ENCODE measurements at regions not wholly inside any gene's neighbourhood (a gene's known extent, or its start where the extent isn't known, plus 50 kb on each side); places are given as distances from the start of the nearest gene placed in this dataset.

GRCh38 chr15:70214941-70215635 is 117.4 kb upstream of the TLE3 start:
- Mint-ChIP-seq H3K36me3 (ENCODE audit: insufficient read depth in 2 of 2) (no peaks in the 10 kb centered on the region), H3K27ac (no peak overlapping the region), H3K4me3 (no peak overlapping the region), H3K27me3 (ENCODE audit: low read depth) (no peaks in the 10 kb centered on the region), H3K4me1 (ENCODE audit: low read depth) (no peaks in the 10 kb centered on the region), H3K9me3 (no peaks in the 10 kb centered on the region)
- ATAC-seq (replicated peaks in 1 of 2) (no peak), DNase-seq (no peak)

- no peaks in the 10 kb centered on the region for H3K27me3 Mint-ChIP-seq (ENCODE audit: low read depth)
- no peak overlapping the region for H3K27ac Mint-ChIP-seq
- DNase-seq (no peak), ATAC-seq (replicated peaks in 1 of 2) (no peak)
- no peaks in the 10 kb centered on the region for H3K9me3 Mint-ChIP-seq
- no peaks in the 10 kb centered on the region for H3K4me1 Mint-ChIP-seq (ENCODE audit: low read depth)
- no peaks in the 10 kb centered on the region for H3K36me3 Mint-ChIP-seq (ENCODE audit: insufficient read depth in 2 of 2)
- H3K4me3 Mint-ChIP-seq, result no peak overlapping the region
Measured at GRCh38 chr15:70214276-70214675, 116.6 kb upstream of the TLE3 start.

DNA sequence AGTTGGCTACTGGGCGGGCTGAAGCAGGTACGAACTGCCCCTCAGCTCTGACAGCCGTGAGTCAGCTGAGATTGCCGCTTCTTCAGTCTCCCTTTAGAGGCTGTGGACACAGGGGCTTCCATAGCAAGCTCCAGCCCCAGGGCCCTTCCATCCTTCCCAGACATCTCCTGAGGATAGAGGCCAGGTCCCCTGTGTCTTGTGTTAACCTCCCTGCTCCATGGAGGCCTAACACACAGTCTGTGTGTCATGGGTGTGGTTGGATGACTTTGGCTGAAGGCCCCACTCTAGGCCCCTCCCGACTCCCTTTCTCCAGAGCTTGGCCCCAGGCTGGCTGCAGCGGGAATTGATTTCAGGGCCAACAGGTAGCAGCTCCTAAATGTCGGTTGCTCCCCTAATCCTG is 116.1 kb upstream of the TLE3 start:
- ATAC-seq (replicated peaks in 1 of 2), result no peak
- no peak overlapping the region for H3K27ac Mint-ChIP-seq
- H3K36me3 Mint-ChIP-seq (ENCODE audit: insufficient read depth in 2 of 2), result no peaks in the 10 kb centered on the region
- H3K4me1 Mint-ChIP-seq (ENCODE audit: low read depth), result no peaks in the 10 kb centered on the region
- no peak overlapping the region for H3K4me3 Mint-ChIP-seq
- DNase-seq, result no peak
- H3K27me3 Mint-ChIP-seq (ENCODE audit: low read depth), result no peaks in the 10 kb centered on the region
- H3K9me3 Mint-ChIP-seq, result no peaks in the 10 kb centered on the region

DNA sequence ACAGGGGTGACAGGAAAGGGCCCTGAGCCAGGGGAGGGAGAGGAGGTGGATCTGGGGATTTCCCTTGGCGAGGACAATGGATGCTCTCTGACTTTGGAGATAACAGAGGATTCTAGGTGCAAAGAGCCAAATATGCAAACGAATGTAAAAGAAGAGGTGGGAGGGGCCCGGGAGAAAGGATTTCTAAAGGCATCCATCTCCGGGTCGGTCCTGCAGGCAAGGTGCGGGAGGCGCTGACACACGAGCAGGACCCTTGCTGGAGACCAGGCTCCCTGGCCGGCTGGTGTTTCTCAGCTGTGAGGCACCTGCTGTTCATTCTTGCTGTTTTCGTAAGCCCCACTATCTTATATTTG is 115.2 kb upstream of the TLE3 start:
- ATAC-seq (replicated peaks in 1 of 2) (no peak), DNase-seq (no peak)
- Mint-ChIP-seq H3K36me3 (ENCODE audit: insufficient read depth in 2 of 2) (no peaks in the 10 kb centered on the region), H3K9me3 (no peaks in the 10 kb centered on the region), H3K27ac (no peak overlapping the region), H3K4me3 (no peak overlapping the region), H3K27me3 (ENCODE audit: low read depth) (no peaks in the 10 kb centered on the region), H3K4me1 (ENCODE audit: low read depth) (no peaks in the 10 kb centered on the region)

- H3K9me3 Mint-ChIP-seq, result no peaks in the 10 kb centered on the region
- no peak overlapping the region for H3K27ac Mint-ChIP-seq
- DNase-seq (no peak), ATAC-seq (replicated peaks in 1 of 2) (no peak)
- H3K36me3 Mint-ChIP-seq (ENCODE audit: insufficient read depth in 2 of 2), result no peaks in the 10 kb centered on the region
- H3K4me3 Mint-ChIP-seq, result no peak overlapping the region
- H3K27me3 Mint-ChIP-seq (ENCODE audit: low read depth), result no peaks in the 10 kb centered on the region
- no peaks in the 10 kb centered on the region for H3K4me1 Mint-ChIP-seq (ENCODE audit: low read depth)
Measured at GRCh38 chr15:70212286-70212962, 114.7 kb upstream of the TLE3 start.

GRCh38 chr15:70210528-70210927 is 112.8 kb upstream of the TLE3 start:
- ATAC-seq (replicated peaks in 1 of 2) (no peak), DNase-seq (no peak)
- H3K36me3 Mint-ChIP-seq (ENCODE audit: insufficient read depth in 2 of 2), result no peaks in the 10 kb centered on the region

DNA sequence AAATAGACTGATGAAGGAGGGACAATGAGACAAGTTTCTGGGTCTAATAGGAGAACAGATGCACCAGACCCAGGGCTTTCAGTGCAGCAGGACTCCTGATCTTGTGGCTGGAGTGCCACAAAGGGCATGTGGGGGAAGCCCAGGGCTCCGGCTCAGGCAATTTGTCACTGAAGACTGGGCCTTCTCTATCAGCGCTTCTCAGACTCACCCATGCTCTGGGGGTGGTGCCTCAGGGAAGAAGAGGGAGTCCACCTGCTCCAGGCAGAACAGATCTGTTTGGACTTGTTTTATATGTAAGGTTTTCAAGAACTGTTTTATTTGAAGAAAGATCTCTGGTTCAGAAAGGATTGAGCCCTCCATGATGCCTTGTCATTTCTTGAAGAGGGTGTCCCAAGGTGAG is 112.4 kb upstream of the TLE3 start:
- ATAC-seq (replicated peaks in 1 of 2), result no peak
- Mint-ChIP-seq H3K27me3 (ENCODE audit: low read depth) (no peaks in the 10 kb centered on the region), H3K4me3 (no peak overlapping the region), H3K36me3 (ENCODE audit: insufficient read depth in 2 of 2) (no peaks in the 10 kb centered on the region), H3K27ac (no peak overlapping the region), H3K9me3 (no peaks in the 10 kb centered on the region), H3K4me1 (ENCODE audit: low read depth) (no peaks in the 10 kb centered on the region)
- DNase-seq, result no peak

More at GRCh38 chr15:70210528-70210927, 112.8 kb upstream of the TLE3 start:
- Mint-ChIP-seq H3K27ac (no peak overlapping the region), H3K27me3 (ENCODE audit: low read depth) (no peaks in the 10 kb centered on the region), H3K4me3 (no peak overlapping the region), H3K9me3 (no peaks in the 10 kb centered on the region), H3K4me1 (ENCODE audit: low read depth) (no peaks in the 10 kb centered on the region)

DNA sequence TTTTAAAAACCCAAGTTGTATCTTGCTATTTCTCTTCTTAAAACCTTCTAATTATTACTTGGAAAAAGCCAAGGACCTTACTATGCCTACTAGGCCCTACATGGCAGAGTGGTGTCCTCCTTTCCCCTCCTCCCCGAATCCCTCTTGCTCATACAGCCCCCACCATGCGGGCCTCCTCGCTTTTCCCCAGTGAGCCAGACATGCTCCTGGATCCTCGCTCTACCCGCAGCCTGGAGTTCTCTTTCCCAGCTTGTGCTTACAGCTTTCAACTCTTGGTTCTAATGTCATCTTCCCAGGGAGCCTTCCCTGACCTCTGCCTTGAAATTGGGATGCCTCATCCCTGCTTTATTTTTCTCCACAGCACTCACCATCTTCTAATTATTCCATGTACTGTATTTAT is 111.8 kb upstream of the TLE3 start:
- Mint-ChIP-seq H3K4me1 (ENCODE audit: low read depth) (no peaks in the 10 kb centered on the region), H3K27ac (no peak overlapping the region), H3K27me3 (ENCODE audit: low read depth) (no peaks in the 10 kb centered on the region)

DNA sequence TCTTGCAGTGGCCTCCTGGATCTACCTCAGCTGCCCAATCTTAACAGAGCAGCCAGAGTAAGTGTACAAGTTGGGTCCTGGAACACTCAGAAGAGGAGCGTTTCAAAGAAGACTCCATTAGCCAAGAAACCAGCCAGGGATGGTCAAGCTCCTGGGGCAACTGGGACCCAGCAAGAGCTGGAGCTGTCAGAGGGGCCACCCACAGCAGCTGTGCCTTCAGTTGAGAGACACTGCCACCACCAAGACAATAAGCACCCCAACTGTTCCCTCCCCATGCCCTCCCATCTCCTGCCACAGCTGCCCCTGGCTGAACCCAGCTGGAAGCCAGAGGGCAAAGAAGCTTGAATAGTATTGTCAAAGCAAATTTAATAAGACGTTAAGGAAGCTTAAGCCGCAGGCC is 110.6 kb upstream of the TLE3 start:
- Mint-ChIP-seq H3K36me3 (ENCODE audit: insufficient read depth in 2 of 2) (no peaks in the 10 kb centered on the region), H3K4me3 (no peak overlapping the region), H3K27me3 (ENCODE audit: low read depth) (no peaks in the 10 kb centered on the region), H3K4me1 (ENCODE audit: low read depth) (no peaks in the 10 kb centered on the region), H3K27ac (no peak overlapping the region), H3K9me3 (no peaks in the 10 kb centered on the region)
- DNase-seq, result no peak
- no peak for ATAC-seq (replicated peaks in 1 of 2)

More for the DNA sequence above, 111.8 kb upstream of the TLE3 start:
- no peak for DNase-seq
- H3K36me3 Mint-ChIP-seq (ENCODE audit: insufficient read depth in 2 of 2), result no peaks in the 10 kb centered on the region
- H3K4me3 Mint-ChIP-seq, result no peak overlapping the region
- no peaks in the 10 kb centered on the region for H3K9me3 Mint-ChIP-seq
- ATAC-seq (replicated peaks in 1 of 2), result no peak

- DNase-seq (no peak), ATAC-seq (replicated peaks in 1 of 2) (no peak)
- Mint-ChIP-seq H3K9me3 (no peaks in the 10 kb centered on the region), H3K4me1 (ENCODE audit: low read depth) (no peaks in the 10 kb centered on the region), H3K27me3 (ENCODE audit: low read depth) (no peaks in the 10 kb centered on the region), H3K27ac (no peak overlapping the region), H3K4me3 (no peak overlapping the region), H3K36me3 (ENCODE audit: insufficient read depth in 2 of 2) (no peaks in the 10 kb centered on the region)
Measured at GRCh38 chr15:70206668-70207067, 109.0 kb upstream of the TLE3 start.

- DNase-seq (no peak), ATAC-seq (replicated peaks in 1 of 2) (no peak)
- Mint-ChIP-seq H3K4me1 (ENCODE audit: low read depth) (no peaks in the 10 kb centered on the region), H3K27me3 (ENCODE audit: low read depth) (no peaks in the 10 kb centered on the region), H3K36me3 (ENCODE audit: insufficient read depth in 2 of 2) (no peaks in the 10 kb centered on the region), H3K4me3 (no peak overlapping the region), H3K9me3 (no peaks in the 10 kb centered on the region), H3K27ac (no peak overlapping the region)
Measured at GRCh38 chr15:70204652-70205051, 106.9 kb upstream of the TLE3 start.

GRCh38 chr15:70203981-70204560 is 106.4 kb upstream of the TLE3 start:
- Mint-ChIP-seq H3K36me3 (ENCODE audit: insufficient read depth in 2 of 2) (no peaks in the 10 kb centered on the region), H3K27me3 (ENCODE audit: low read depth) (no peaks in the 10 kb centered on the region), H3K4me3 (no peak overlapping the region), H3K9me3 (no peaks in the 10 kb centered on the region), H3K4me1 (ENCODE audit: low read depth) (no peaks in the 10 kb centered on the region), H3K27ac (no peak overlapping the region)
- DNase-seq (no peak), ATAC-seq (replicated peaks in 1 of 2) (no peak)

DNA sequence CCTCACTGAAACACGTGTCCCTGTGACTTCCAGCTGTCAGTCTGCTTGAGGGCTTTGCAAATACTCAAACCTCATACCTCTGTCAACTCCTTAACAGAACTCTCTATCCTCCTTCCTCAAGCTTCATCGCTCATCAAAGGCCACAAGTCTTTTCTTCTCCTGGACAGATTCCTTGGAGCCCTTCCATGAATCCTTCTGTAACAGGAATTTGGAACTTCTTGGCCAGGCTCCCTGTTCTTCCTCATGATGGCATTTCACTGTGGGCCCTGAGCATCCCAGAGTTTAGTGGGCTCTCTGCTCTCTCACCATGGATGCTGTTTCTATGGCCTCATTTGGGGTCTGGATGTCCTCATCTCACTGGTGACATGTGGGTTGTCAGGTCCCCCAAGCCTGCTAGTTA is 105.0 kb upstream of the TLE3 start:
- Mint-ChIP-seq H3K27me3 (ENCODE audit: low read depth) (no peaks in the 10 kb centered on the region), H3K4me3 (no peak overlapping the region), H3K36me3 (ENCODE audit: insufficient read depth in 2 of 2) (no peaks in the 10 kb centered on the region), H3K9me3 (no peaks in the 10 kb centered on the region), H3K4me1 (ENCODE audit: low read depth) (no peaks in the 10 kb centered on the region), H3K27ac (no peak overlapping the region)
- ATAC-seq (replicated peaks in 1 of 2) (no peak), DNase-seq (no peak)

- H3K36me3 Mint-ChIP-seq (ENCODE audit: insufficient read depth in 2 of 2), result no peaks in the 10 kb centered on the region
- no peak overlapping the region for H3K4me3 Mint-ChIP-seq
- DNase-seq (no peak), ATAC-seq (replicated peaks in 1 of 2) (no peak)
- H3K27ac Mint-ChIP-seq, result no peak overlapping the region
- H3K27me3 Mint-ChIP-seq (ENCODE audit: low read depth), result no peaks in the 10 kb centered on the region
- H3K4me1 Mint-ChIP-seq (ENCODE audit: low read depth), result no peaks in the 10 kb centered on the region
- no peaks in the 10 kb centered on the region for H3K9me3 Mint-ChIP-seq
Measured at GRCh38 chr15:70201425-70201775, 103.7 kb upstream of the TLE3 start.

Data from activated T-cell treated with anti-CD3 and anti-CD28 coated beads, Interleukin-2, amount 50 U/mL, for 72 hours (primary cell).